HepG2 (cell line): ENCODE measurements at regions not wholly inside any gene's neighbourhood (a gene's known extent, or its start where the extent isn't known, plus 50 kb on each side); places are given as distances from the start of the nearest gene placed in this dataset.

ENCODE experiments used
- ATAC-seq: fragments of 200-7000 bp; cut with Tn5 transposase; 3 replicates; pipeline ENCODE4 v1.9.1; 2020; ENCODE audit warnings: mild to moderate bottlenecking, moderate library complexity
- BruUV-seq: library from RNA; stranded (reverse); fragments of 400-500 nt; replicated peaks from 2 replicates; lab custom pipeline; 2021; lab: Mats Ljungman, UMichigan
- CTCF ChIA-PET: fragments of 300-600 bp; formaldehyde crosslinking; extraction: SDS; loops from one replicate; lab custom pipeline; 2021; ENCODE audit warnings: low total read pairs, inconsistent platforms, low intra/inter-chr PET ratio; lab: Yijun Ruan, JAX
- POLR2A ChIA-PET: fragments of 350-600 bp; sonication (Branson Sonifier 250); formaldehyde crosslinking; loops from one replicate; lab custom pipeline; 2020; ENCODE audit warnings: antibody characterized with exemption, inconsistent platforms; lab: Yijun Ruan, JAX
- DNase-seq: peaks from one replicate; pipeline ENCODE4 v3.0.0-alpha.2; 2015; ENCODE audit warnings: low spot score
- FAIRE-seq: peaks from 3 replicates; lab custom pipeline; 2011; peaks lifted over from hg19 to GRCh38; lab: Jason Lieb, UNC
- H2AFZ ChIP-seq: one replicate; pipeline ENCODE4 v1.6.1; 2011; ENCODE audit warnings: low read length, inconsistent platforms
- H3K27ac ChIP-seq: fragments of 300-600 bp; 3 replicates; pipeline ENCODE4 v1.8.0; 2011; ENCODE audit warnings: mixed run types, mild to moderate bottlenecking, mixed read lengths, low read length, inconsistent platforms; ENCODE audit not compliant: insufficient read depth; ENCODE audit errors: extremely low read length
- H3K27me3 ChIP-seq, 2 experiments: fragments of 200-600 bp in 1 of 2; 2 replicates in 1 of 2; 3 replicates in 1 of 2; pipeline versions ENCODE4 v1.6.0 to v1.8.0; 2011; ENCODE audit warnings: low read length in 2 of 2, mild to moderate bottlenecking in 2 of 2, moderate library complexity in 2 of 2, inconsistent platforms in 1 of 2; ENCODE audit not compliant: insufficient read depth in 2 of 2, control insufficient read depth in 1 of 2
- H3K36me3 ChIP-seq, 2 experiments: fragments of 200-600 bp in 1 of 2; replicated peaks in 1 of 2; 2 replicates in 1 of 2; 3 replicates in 1 of 2; pipeline versions ENCODE4 v1.5.1 to v1.8.0; 2011; ENCODE audit warnings: low read length in 2 of 2, inconsistent platforms in 1 of 2; ENCODE audit not compliant: insufficient read depth in 2 of 2, control insufficient read depth in 1 of 2
- H3K4me1 ChIP-seq: 2 replicates; pipeline ENCODE4 v1.5.1; 2012; ENCODE audit warnings: low read length, inconsistent platforms; ENCODE audit not compliant: insufficient read depth
- H3K4me2 ChIP-seq: 2 replicates; pipeline ENCODE4 v1.6.0; 2011; ENCODE audit warnings: low read depth, low read length, inconsistent platforms
- H3K4me3 ChIP-seq, 3 experiments: fragments of 200-600 bp in 1 of 3; sonication (generic), shearing (Covaris generic) in 1 of 3; replicated peaks in 1 of 3; 2 replicates each; pipeline ENCODE4 v1.5.1; 2011 to 2016; ENCODE audit warnings: low read length in 3 of 3, inconsistent platforms in 2 of 3, low read depth in 2 of 3, mild to moderate bottlenecking in 2 of 3, control low read depth in 1 of 3, mixed read lengths in 1 of 3; ENCODE audit not compliant: insufficient read depth in 1 of 3
- H3K79me2 ChIP-seq: one replicate; pipeline ENCODE4 v1.6.1; 2011; ENCODE audit warnings: low read length, inconsistent platforms; ENCODE audit not compliant: insufficient read depth
- H3K9ac ChIP-seq: 2 replicates; pipeline ENCODE4 v1.6.0; 2011; ENCODE audit warnings: mild to moderate bottlenecking, low read depth, low read length, inconsistent platforms; ENCODE audit not compliant: insufficient read depth
- H3K9me3 ChIP-seq: 2 replicates; pipeline ENCODE4 v1.5.1; 2012; ENCODE audit warnings: mild to moderate bottlenecking, low read length
- H4K20me1 ChIP-seq: 2 replicates; pipeline ENCODE4 v1.6.0; 2011; ENCODE audit warnings: inconsistent platforms, mild to moderate bottlenecking, low read length, moderate library complexity; ENCODE audit not compliant: insufficient read depth
- FOSL2 ChIP-seq: sonication (generic); formaldehyde crosslinking; IDR thresholded peaks from 2 replicates; pipeline ENCODE4 v1.4.0; 2020; ENCODE audit warnings: missing genetic modification reagents
- FOXA3 ChIP-seq: IDR thresholded peaks from 2 replicates; pipeline ENCODE4 v1.6.1; 2016; ENCODE audit warnings: missing genetic modification reagents, missing compliant biosample characterization
- MBD4 ChIP-seq: IDR thresholded peaks from 2 replicates; pipeline ENCODE4 v1.6.1; 2012; ENCODE audit warnings: low read length, inconsistent platforms, borderline replicate concordance
- RFXAP ChIP-seq: sonication (generic); formaldehyde crosslinking; IDR thresholded peaks from 2 replicates; pipeline ENCODE4 v1.4.0; 2020; ENCODE audit warnings: missing genetic modification reagents, borderline replicate concordance
- RXRB ChIP-seq: IDR thresholded peaks from 2 replicates; pipeline ENCODE4 v1.6.1; 2016; ENCODE audit warnings: borderline replicate concordance, missing genetic modification reagents, missing compliant biosample characterization
- SNAPC4 ChIP-seq: sonication (generic); formaldehyde crosslinking; IDR thresholded peaks from 2 replicates; pipeline ENCODE4 v1.4.0; 2020; ENCODE audit warnings: mild to moderate bottlenecking, missing genetic modification reagents
- STAG1 ChIP-seq: sonication (generic); formaldehyde crosslinking; IDR thresholded peaks from 2 replicates; pipeline ENCODE4 v1.4.0; 2020; ENCODE audit warnings: missing genetic modification reagents
- TFDP2 ChIP-seq: sonication (generic); formaldehyde crosslinking; IDR thresholded peaks from 2 replicates; pipeline ENCODE4 v1.4.0; 2020; ENCODE audit warnings: missing genetic modification reagents
- ZFP90 ChIP-seq: sonication (generic); formaldehyde crosslinking; IDR thresholded peaks from 2 replicates; pipeline ENCODE4 v1.8.0; 2022; ENCODE audit warnings: missing genetic modification reagents, mild to moderate bottlenecking, inconsistent platforms, borderline replicate concordance
- ZNF318 ChIP-seq: sonication (generic); formaldehyde crosslinking; IDR thresholded peaks from 2 replicates; pipeline ENCODE4 v1.4.0; 2020; ENCODE audit warnings: mild to moderate bottlenecking, missing genetic modification reagents
- in situ Hi-C: cut with HindIII; loops from 2 replicates; pipeline ENCODE4 v1.10.0; 2017; ENCODE audit warnings: low pct_unique_long_range_greater_than_20kb; ENCODE audit not compliant: extremely low pct_ligation_motif_present
- intact Hi-C: fragments of 100-400 bp; cut with micrococcal nuclease; formaldehyde crosslinking; loops from one replicate; pipeline ENCODE4 v1.10.0; 2022; ENCODE audit not compliant: unreplicated experiment

GRCh38 chr3:116811754-116812153 lies 102.2 kb downstream of the TUSC7 start (continued):
- TF ChIP-seq RFXAP (no peak), ZFP90 (CRISPR knock-in tag) (no peak), ZNF318 (CRISPR knock-in tag) (no peak)

- POLR2A ChIA-PET: no interaction called here
- ATAC-seq: no peak
- intact Hi-C loops: no loop called here
- no peak overlapping the region for H3K4me3 ChIP-seq
- in situ Hi-C loops: no loop called here
- H2AFZ ChIP-seq: no peak overlapping the region
- H3K9me3 ChIP-seq: no peaks in the 10 kb centered on the region; the same call in 1 of the 2 replicates
- H3K27ac ChIP-seq: no peak overlapping the region
- H4K20me1 ChIP-seq: no peaks in the 10 kb centered on the region
- no peak for DNase-seq
- no peaks in the 10 kb centered on the region for H3K4me1 ChIP-seq
- no peaks in the 10 kb centered on the region for H3K79me2 ChIP-seq
- no peaks in the 10 kb centered on the region for H3K27me3 ChIP-seq
- H3K4me2 ChIP-seq: no peak overlapping the region
- CTCF ChIA-PET: no interaction called here
- no peak overlapping the region for H3K9ac ChIP-seq
- no TSS peak for BruUV-seq
- no peaks in the 10 kb centered on the region for H3K36me3 ChIP-seq
- no peak for FAIRE-seq
- TF ChIP-seq RXRB: no peak
- TF ChIP-seq SNAPC4 (CRISPR knock-in tag): no peak
- TF ChIP-seq TFDP2 (CRISPR knock-in tag): no peak
- no peak for TF ChIP-seq FOSL2 (CRISPR knock-in tag)
- no peak for TF ChIP-seq MBD4
- TF ChIP-seq FOXA3: no peak
- no peak for TF ChIP-seq STAG1 (CRISPR knock-in tag)
Measured at GRCh38 chr3:116812949-116813348, 103.4 kb downstream of the TUSC7 start.
